GM10266 (cell line): ENCODE measurements at regions not wholly inside any gene's neighbourhood (a gene's known extent, or its start where the extent isn't known, plus 50 kb on each side); places are given as distances from the start of the nearest gene placed in this dataset.
A peak's percentile ranks its signal among the peaks of the same experiment; 100 is the strongest.

Experiments
- DNase-seq: peaks from one replicate; pipeline ENCODE4 v3.0.0; 2012; ENCODE audit errors: extremely low spot score
- CTCF ChIP-seq: IDR thresholded peaks from 2 replicates; pipeline ENCODE4 v1.5.1; 2012; ENCODE audit warnings: mild to moderate bottlenecking, low read depth; ENCODE audit not compliant: control insufficient read depth, insufficient read depth; ENCODE audit errors: missing control alignments

- no peak for TF ChIP-seq CTCF
- DNase-seq = no peak
Observed at GRCh38 chr5:90285581-90285980, 124.0 kb downstream of the CETN3 start.

GRCh38 chr5:90284375-90284774, 125.2 kb downstream of the CETN3 start:
- TF ChIP-seq CTCF = no peak
- no peak for DNase-seq

- no peak for TF ChIP-seq CTCF
- DNase-seq = no peak
Observed at GRCh38 chr5:90279091-90279490, 130.5 kb downstream of the CETN3 start.

GRCh38 chr5:90274216-90274615, 135.3 kb downstream of the CETN3 start:
- no peak for DNase-seq
- TF ChIP-seq CTCF = no peak

GRCh38 chr5:90267646-90268045, 141.9 kb downstream of the CETN3 start:
- no peak for DNase-seq

GRCh38 chr5:90265545-90265857, 144.1 kb downstream of the CETN3 start:
- no peak for DNase-seq

More at GRCh38 chr5:90267646-90268045, 141.9 kb downstream of the CETN3 start:
- no peak for TF ChIP-seq CTCF

GRCh38 chr5:90264689-90265544, 144.6 kb downstream of the CETN3 start:
- peak; percentile 32 for DNase-seq
- TF ChIP-seq CTCF = peak; percentile 89

More at GRCh38 chr5:90265545-90265857, 144.1 kb downstream of the CETN3 start:
- no peak for TF ChIP-seq CTCF
